Occipital lobe (tissue), 1 donor: ENCODE measurements at regions not wholly inside any gene's neighbourhood (a gene's known extent, or its start where the extent isn't known, plus 50 kb on each side); places are given as distances from the start of the nearest gene placed in this dataset.
"Not testable (repeated sequence)": the region's sequence is repeated elsewhere in the genome, so short reads cannot be mapped to it uniquely, and the experiment has no call there.

Experiments
- DNase-seq: peaks from one replicate; lab custom pipeline; 2025; lab: John Stamatoyannopoulos, UW

- DNase-seq: no peak
These were observed 487.1 kb downstream of the PCNX1 start for GRCh38 chr14:71394386-71394785.

GRCh38 chr14:71395151-71395604, 487.9 kb downstream of the PCNX1 start:
- no peak for DNase-seq

- DNase-seq: no peak
These were observed 488.4 kb downstream of the PCNX1 start for GRCh38 chr14:71395636-71396035.

- no peak for DNase-seq
These were observed 488.9 kb downstream of the PCNX1 start for GRCh38 chr14:71396050-71396677.

GRCh38 chr14:71397371-71397770, 490.1 kb downstream of the PCNX1 start:
- no peak for DNase-seq

DNA sequence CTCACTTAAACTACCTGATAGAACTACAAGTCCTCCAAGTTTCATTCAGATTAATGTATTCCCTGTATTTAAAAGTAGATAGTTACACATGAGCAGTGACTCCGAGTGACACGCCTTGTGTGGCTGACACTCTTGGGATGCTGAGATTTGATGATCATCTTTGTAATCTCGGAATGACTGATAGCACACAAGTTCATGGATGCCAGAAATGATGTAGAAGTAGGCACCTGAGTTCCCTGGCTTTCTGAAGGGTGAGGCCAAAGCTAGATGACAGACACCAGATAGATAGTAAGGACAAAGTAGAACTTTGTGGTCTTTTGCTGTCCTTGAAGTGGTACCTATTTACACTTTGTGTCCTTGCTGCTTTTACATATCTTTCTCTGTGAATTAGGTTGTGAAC, 491.2 kb downstream of the PCNX1 start:
- DNase-seq: no peak

DNA sequence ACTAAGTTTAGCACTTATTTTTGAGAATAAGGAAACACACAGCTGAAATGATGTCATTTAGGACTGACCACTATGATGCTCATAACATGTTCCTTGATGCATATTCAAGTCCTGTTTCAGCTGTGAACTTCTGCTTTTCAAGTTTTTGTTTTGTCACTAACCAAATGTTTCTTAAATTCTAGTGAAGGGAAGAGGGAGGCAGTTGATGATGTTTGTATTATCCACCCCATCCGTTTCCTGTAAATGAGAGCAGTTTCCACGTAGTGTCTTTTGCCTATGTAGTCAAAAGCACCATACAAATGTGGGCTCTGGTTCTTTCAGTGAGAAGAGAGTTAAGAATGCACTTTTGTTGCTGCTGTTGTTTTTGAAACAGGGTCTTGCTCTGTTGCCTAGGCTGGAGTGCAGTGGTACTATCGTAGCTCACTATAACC, 491.8 kb downstream of the PCNX1 start:
- no peak for DNase-seq

- no peak for DNase-seq
These were observed 493.6 kb downstream of the PCNX1 start for GRCh38 chr14:71400871-71401321.

GRCh38 chr14:71402415-71402814, 495.2 kb downstream of the PCNX1 start:
- not testable (repeated sequence) for DNase-seq

GRCh38 chr14:71403656-71404055, 496.4 kb downstream of the PCNX1 start:
- no peak for DNase-seq

GRCh38 chr14:71405676-71406075, 498.4 kb downstream of the PCNX1 start:
- no peak for DNase-seq

DNA sequence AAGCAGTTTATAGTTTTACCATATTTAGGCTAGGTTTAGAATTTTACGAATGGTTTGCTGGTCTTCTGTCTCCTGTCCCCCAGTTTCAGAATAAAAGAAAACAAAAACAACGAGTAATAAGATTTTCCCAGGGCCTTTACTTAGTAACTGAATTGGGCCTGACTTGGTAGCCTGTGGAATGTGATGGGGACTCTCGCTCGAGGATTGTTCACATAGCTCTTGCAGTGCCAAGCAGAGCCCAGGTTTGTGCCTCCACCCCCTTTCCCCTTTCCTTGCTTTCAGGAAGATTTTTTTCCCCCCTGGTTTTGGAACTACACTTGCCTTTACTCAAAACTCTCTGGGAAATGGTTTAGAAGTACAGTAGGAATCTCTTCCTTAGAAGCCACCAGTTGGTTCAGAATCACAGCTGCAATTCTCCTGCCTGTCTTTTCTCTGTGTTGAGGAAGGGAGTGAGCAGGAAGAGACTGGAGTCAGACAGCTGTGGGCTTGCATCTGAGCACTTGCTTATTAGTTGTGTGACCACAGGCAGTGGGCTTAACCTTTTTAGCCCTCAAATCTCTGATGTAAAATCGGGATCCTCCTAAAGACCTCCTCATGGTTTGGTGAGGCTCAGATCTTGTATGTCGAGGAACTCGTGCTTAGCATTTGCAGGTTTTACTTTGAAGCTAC, 501.2 kb downstream of the PCNX1 start:
- no peak for DNase-seq

- no peak for DNase-seq
These were observed 503.5 kb downstream of the PCNX1 start for GRCh38 chr14:71410578-71411284.

GRCh38 chr14:71411285-71411595, 504.0 kb downstream of the PCNX1 start:
- DNase-seq: no peak

GRCh38 chr14:71411738-71412137, 504.5 kb downstream of the PCNX1 start:
- no peak for DNase-seq

DNA sequence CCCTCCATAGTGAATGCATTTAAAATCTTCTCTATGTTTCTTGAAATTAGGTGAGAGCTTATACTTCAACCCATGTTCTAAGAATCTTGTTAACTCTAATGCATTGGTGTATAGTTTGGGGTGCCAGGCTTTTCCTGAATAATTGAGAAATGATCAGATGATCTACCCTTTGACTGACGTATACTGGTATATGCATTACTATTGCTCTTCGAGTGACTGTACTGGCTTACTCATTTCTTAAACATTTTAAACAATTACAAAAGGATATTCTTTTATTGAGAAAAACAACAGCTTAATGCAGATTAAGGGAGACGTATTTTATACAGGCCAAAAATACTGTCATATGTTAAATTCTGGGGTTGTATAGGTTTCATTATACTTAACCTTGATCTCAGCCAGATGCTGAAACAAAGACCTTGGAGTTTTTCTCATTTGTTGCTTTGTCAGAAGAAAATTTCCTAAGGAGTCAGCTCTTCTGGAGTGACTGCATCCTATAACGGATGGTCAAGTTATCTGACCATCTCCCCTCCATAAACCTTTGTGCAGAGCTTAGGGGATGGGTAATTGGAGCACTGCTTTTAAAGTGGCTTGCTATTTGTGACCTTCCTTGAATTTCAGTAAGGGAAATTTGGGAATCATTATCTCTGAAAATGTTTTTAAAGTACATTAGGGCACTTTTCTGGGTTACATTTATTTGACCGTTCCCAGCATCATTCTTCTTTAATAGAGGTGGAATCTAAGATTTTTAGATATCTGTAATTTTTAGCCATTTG, 507.6 kb downstream of the PCNX1 start:
- DNase-seq: no peak

DNA sequence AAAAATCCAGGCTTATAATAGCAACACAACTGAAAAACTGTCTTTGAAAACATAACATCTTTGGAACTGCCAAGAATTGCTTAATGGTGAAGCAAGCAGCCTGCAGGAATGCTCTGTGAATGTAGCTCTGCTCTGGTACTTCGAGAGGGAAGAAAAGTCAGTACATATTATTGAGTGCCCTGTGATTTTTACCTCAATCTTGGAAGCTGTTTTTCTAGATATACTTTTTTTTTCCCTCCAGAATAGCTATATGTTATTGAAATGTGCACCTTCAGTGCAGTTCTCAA, 508.1 kb downstream of the PCNX1 start:
- no peak for DNase-seq

DNA sequence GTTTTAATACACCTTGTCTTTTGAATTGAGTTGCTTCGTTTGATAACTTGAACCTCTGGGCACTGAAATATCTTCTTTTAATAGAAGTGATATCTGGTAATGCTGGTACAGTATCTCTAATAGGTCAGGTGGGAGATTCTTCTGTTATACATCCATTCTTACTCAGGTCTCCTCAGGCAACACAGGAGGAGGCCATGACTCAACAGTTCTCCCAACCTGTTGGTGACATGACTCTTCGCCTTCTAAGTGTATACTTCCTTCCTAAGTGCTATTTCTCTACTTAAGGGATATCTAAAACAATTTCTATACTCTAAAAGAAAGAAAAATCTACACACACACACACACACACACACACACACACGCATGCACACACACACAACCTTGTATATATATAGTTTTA, 509.1 kb downstream of the PCNX1 start:
- no peak for DNase-seq

DNA sequence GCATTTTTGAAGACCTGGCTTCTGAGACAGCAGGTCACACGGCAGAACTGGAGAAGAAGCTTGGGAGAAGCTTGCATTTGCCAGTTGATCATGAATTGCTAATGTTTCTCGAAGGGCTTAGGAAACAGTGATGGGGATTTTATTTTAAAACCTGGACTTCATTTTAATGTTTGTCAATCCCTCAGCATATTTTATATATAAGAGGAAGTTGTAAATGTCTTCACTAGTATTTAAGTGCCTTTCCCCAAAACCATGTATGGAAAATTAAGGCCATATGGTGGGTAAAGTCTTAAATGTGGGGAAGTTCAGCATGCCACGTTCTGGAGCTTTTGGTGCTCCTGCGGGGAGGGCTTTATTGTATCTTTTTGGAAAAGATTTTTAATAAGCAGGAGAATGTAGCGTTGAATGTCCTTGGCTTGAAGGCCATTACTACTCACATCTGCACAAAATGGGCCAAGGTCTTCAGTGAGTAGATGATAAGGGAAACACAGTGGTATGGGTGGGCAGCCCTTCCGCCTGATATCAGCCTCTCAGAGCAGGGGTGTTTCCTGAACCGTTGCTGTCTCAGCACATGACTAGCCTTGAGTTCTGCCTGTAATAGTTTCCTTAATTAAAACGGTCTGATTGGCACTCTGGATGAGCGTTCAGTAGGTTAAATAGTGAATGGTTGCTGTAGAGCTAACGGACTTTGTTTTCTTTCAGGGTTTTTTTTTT, 511.4 kb downstream of the PCNX1 start:
- no peak for DNase-seq

DNA sequence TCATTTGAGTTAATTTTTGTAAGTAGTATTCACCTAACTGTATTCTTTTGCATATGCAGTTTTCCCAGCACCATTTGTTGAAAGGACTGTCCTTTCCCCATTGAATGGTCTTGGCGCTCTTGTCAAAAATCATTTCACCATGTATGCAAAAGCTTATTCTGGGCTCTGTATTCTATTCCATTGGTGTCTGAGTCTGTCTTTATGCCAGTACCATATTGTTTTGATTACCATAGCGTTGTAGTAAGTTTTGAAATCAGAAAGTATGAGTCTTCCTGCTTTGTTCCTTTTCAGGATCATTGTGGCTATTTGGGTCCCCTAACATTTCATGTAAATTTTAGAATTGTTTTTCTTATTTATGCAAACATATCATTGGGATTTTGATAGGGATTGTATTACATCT, 508.7 kb upstream of the RGS6 start:
- DNase-seq: no peak

DNA sequence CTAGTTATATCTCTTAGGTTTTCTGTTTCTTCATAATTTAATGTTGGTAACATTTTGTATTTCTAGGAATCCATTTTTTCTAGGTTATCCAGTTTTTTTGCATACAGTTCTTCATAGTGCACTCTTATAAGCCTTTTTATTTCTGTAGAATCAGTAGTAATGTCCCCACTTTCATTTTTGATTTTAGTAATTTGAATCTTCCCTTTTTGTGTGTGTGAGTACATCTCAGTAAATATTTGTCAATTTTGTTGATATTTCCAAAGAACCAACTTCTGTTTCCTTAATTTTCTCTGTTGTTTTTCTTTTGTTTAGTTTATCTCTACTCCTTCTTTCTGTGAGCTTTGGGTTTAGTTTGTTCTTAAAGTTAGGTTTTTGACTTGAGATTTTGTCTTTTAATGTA, 507.3 kb upstream of the RGS6 start:
- no peak for DNase-seq

DNA sequence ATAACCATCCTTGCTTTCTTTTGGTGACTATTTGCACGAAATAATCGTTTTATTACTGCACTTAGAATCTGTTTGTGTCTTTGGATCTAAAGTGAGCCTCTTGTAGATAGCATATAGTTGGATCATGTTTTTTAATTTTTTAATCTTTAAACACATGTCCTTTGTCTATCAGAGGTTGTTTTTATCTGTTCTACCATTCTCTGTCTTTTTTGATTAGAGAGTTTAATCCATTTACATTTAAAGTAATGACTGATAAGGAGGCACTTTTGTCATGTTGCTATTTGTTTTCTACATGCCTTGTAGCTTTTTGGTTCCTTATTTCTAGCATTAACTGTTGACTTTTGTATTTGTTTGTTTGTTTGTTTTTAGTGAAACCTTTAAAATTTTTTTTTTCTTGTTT, 506.2 kb upstream of the RGS6 start:
- DNase-seq: no peak
